COR-L47 (cell line): ENCODE measurements at regions not wholly inside any gene's neighbourhood (a gene's known extent, or its start where the extent isn't known, plus 50 kb on each side); places are given as distances from the start of the nearest gene placed in this dataset.

Experiments used
- DNase-seq: peaks from one replicate; lab custom pipeline; 2025; lab: John Stamatoyannopoulos, UW

- no peak for DNase-seq
These were observed 50.8 kb upstream of the CTNNB1 start for GRCh38 chr3:41148478-41148877.

GRCh38 chr3:41148901-41149300 lies 50.4 kb upstream of the CTNNB1 start:
- DNase-seq, result no peak
